Stimulated activated CD4-positive, alpha-beta T cell treated with anti-CD3 and anti-CD28 coated beads, Interleukin-4, amount 100 ng/mL, for 24 hours (primary cell): ENCODE measurements at regions not wholly inside any gene's neighbourhood (a gene's known extent, or its start where the extent isn't known, plus 50 kb on each side); places are given as distances from the start of the nearest gene placed in this dataset.

Experiments used
- DNase-seq: peaks from one replicate; pipeline ENCODE4 v3.0.0-alpha.2; 2020

- no peak for DNase-seq
Measured at GRCh38 chr5:110038297-110038997, 348.7 kb downstream of the MAN2A1 start.

GRCh38 chr5:110040178-110040577 lies 350.5 kb downstream of the MAN2A1 start:
- no peak for DNase-seq

DNA sequence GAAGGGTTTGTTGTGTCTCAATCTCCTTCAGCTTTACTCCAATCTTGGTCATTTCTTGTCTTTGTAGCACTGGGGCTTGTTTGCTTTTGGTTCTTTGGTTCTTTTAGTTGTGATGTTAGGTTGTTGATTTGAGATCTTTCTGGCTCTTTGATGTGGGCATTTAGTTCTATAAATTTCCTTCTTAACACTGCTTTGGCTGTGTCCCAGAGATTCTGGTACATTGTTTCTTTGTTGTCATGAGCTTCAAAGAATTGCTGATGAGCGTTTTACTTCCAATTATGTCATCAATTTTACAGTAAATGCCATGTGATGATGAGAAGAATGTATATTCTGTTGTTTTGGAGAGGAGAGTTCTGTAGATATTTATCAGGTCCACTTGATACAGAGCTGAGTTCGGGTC lies 353.3 kb downstream of the MAN2A1 start:
- no peak for DNase-seq

DNA sequence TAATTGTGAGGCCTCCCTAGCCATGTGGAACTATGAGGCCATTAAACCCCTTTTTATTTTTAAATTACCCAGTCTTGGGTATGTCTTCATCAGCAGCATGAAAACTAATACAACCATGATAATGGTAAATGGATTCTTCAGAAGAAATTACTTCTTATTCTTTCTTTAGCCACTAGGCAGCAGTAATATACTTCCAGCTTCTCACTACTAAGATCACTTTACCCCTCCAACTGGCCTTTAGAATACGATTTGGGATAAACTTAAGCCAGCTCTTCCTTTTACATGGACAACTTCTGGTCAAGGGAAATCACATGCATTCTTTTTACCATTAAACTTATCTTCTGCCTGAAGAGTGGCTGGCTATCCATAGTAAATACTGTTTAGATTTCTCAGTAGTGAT lies 355.4 kb downstream of the MAN2A1 start:
- DNase-seq, result no peak

DNA sequence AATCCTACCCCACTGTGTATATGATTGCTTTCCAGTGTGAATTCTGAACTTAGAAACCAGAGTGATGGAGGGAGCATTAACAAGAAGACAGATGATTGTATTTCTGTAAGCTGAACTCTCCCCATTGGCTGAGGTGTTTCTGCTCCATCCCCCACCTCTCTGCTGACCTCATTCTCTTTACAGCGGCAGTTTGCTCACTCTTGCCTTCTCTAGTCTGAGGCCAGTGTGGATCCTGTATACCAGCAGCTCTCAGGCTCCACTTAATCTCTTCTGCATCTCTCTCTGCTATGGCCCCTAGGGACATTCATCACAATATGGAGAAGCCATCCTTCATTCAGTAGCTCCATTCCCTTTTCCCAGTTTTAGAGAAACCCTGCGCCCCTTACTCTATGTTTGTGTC lies 358.8 kb downstream of the MAN2A1 start:
- DNase-seq, result no peak

DNA sequence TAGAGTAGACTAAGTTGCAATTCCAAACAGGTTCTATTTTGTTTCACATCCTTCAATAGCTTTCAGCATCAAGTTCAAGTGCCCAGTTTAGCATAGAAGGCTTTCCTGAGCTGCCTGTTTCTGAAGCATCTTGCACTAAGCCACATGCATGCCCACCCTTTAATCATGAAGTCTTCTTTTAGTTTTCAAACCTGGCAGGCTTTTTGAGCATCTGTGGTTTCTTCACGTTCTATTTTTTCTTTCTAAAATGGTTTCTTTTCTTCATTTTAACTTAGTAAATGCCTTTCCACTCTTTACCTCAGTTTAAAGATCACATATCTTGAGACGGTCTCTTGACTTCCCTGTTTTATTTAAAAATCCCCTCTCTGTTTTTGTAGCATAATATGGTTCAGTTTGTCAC lies 360.1 kb downstream of the MAN2A1 start:
- DNase-seq, result no peak

DNA sequence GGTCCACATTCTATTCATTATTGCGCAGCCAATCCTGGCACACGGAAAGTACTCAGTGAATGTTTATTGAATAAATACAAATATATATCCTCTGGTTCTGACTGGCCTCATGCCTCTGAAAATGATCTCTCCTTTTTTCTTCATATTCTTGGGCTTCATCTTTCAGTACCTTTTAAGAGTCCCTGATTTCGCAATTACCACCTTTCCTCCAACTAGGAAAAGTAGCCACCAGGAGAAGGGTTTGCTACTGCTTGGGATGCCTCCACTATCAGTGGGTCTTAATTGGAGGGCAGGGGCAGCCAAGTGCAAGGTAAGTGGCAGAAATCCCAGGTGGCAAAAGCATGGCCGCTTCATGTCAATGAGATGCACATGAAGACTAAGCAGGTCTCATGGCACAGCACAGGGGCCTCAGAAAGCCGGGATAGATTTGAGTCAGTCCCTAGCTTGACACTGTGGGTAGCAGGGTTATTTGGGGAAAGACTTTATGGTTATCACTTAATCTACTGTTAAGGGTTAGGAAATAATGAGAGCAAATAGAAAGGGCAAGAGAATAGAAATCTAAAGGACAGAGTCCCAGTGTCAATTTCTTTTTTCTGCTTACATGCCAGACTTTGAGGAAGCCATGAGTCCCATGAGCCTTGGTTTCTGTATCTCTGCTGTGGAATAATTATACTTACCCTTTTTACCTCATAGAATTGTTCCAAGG lies 361.1 kb downstream of the MAN2A1 start:
- no peak for DNase-seq

- DNase-seq, result no peak
Measured at GRCh38 chr5:110053205-110053604, 363.5 kb downstream of the MAN2A1 start.

- no peak for DNase-seq
Measured at GRCh38 chr5:110053824-110054223, 364.1 kb downstream of the MAN2A1 start.

- peak; percentile 68 for DNase-seq
Measured at GRCh38 chr5:110054240-110054639, 364.5 kb downstream of the MAN2A1 start.

DNA sequence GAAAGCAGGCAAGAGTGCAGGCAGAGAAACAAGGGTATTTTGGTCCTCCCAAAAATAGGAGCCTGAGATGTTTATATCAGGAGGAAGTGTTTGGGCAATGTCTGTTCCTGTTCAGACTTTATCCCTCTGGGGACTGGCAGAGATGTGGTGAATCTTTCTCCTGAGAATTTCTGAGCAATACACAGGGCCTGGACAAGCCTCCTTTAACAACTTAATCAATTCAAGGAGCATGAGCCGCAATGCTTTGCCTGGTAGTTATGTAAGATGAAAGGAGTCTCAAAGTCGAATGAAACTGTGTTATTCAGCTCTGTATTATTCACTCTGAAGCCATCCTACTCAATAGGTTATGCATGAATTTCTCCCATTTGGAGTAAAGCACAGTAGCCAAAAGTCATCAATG lies 365.6 kb downstream of the MAN2A1 start:
- DNase-seq, result no peak

- no peak for DNase-seq
Measured at GRCh38 chr5:110056580-110057114, 366.9 kb downstream of the MAN2A1 start.

DNA sequence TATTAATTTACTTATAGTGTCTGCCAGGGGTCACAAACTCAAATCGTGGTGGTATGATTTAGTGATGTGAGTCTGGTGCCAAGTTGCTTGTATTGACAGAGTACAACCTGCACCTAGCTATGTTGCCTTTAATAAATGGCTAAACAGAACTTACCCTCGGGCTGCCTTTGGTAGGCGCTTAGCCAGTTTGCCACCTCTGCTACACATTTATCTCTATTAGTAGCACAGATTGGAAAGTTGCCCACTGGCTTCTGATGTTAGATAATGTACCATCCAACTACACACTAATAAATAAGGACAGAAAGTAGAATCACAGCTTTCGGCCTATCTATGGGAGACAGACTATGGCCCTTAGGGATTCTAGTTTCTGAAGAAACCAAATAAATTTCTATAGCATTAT lies 368.4 kb downstream of the MAN2A1 start:
- DNase-seq, result no peak

- no peak for DNase-seq
Measured at GRCh38 chr5:110062246-110062645, 372.5 kb downstream of the MAN2A1 start.

- DNase-seq, result no peak
Measured at GRCh38 chr5:110063640-110064602, 374.2 kb downstream of the MAN2A1 start.

- no peak for DNase-seq
Measured at GRCh38 chr5:110064603-110065268, 375.0 kb downstream of the MAN2A1 start.

DNA sequence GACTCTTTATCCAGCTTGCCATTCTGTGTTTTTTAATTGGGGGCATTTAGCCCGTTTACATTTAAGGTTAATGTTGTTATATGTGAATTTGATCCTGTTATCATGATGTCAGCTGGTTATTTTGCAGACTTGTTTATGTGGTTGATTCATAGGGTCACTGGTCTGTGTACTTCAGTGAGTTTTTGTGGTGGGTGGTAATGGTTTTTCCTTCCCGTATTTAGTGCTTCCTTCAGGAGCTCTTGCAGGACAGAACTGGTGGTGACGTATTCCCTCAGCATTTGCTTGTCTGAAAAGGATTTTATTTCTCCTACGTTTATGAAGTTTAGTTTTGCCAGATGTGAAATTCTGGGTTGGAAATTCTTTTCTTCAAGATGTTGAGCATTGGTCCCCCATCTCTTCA lies 381.1 kb downstream of the MAN2A1 start:
- DNase-seq, result no peak

DNA sequence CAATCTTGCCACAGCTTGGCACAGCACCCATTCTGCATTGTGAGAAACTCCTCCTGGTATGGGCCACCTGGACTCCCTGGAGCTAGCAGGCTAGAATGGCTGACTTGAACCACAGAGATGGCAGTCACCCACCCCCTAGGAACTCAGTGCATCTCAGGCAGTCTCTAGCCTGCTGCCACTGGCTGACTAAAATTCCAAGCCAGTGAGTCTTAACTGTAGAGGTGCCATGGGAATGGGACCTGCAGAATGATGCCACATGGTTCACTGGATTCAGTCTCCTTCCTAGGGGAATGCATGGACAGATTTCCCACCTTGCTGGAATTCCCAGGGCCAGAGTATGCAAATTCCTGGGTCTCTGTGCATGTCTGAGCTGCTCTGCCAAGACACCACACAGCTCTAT lies 382.9 kb downstream of the MAN2A1 start:
- DNase-seq, result no peak

DNA sequence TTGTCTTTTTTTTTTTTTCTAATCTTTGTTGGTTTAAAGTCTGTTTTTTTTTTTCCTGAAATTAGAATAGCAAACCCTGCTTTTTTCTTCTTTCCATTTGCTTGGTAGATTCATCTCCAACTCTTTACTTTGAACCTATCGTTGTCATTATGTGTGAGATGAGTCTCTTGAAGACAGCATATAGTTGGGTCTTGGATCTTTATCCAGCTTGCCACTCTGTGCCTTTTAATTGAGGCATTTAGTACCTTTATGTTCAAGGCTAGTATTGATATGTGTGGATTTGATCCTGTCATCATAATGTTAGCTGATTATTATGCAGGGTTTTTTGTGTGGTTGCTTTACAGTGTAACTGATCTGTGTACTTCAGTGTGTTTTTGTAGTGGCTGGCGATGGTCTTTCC lies 383.8 kb downstream of the MAN2A1 start:
- no peak for DNase-seq

- DNase-seq, result no peak
Measured at GRCh38 chr5:110075656-110076055, 385.9 kb downstream of the MAN2A1 start.

- DNase-seq, result no peak
Measured at GRCh38 chr5:110077147-110077546, 387.4 kb downstream of the MAN2A1 start.

- no peak for DNase-seq
Measured at GRCh38 chr5:110082194-110082593, 392.5 kb downstream of the MAN2A1 start.

GRCh38 chr5:110082863-110083262 lies 393.1 kb downstream of the MAN2A1 start:
- DNase-seq, result no peak
